ENCODE measurements at regions not wholly inside any gene's neighbourhood (a gene's known extent, or its start where the extent isn't known, plus 50 kb on each side); places are given as distances from the start of the nearest gene placed in this dataset.
"Not testable (repeated sequence)": the region's sequence is repeated elsewhere in the genome, so short reads cannot be mapped to it uniquely, and the experiment has no call there.

DNA sequence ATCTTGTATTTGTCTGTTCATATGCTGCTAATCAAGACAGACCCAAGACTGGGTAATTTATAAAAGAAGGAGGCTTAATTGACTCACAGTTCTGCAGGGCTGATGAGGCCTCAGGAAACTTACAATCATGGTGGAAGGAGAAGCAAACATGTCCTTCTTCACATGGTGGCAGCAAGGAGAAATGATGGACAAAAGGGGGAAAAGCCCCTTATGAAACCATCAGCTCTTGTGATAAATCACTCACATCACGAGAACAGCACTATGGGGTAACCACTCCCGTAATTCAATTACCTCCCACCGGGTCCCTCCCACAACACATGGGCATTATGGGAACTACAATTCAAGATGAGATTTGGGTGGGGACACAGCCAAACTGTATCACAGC lies 117.0 kb downstream of the TTC6 start:
- DNase-seq, result not testable (repeated sequence)

DNA sequence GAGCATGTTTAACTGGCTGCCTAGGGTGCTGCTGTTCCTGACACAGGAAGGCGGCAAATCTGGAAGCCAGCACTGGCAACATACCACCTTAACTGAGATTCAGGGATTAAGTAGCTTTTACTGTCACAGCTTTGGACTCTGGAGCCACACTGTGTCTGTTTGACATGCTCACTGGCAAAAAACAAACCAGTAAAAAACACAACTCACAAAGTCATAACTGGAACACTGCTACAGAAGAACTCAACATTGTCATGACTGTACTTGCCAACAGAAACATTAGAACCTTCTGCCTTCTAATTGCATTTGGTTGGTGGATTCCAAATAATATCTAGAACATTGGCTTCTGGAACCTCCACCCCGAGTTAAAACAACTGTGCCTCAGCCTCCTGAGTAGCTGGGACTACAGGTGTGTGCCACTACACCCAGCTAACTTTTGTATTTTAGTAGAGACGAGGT lies 117.6 kb downstream of the TTC6 start:
- no peak for DNase-seq

DNA sequence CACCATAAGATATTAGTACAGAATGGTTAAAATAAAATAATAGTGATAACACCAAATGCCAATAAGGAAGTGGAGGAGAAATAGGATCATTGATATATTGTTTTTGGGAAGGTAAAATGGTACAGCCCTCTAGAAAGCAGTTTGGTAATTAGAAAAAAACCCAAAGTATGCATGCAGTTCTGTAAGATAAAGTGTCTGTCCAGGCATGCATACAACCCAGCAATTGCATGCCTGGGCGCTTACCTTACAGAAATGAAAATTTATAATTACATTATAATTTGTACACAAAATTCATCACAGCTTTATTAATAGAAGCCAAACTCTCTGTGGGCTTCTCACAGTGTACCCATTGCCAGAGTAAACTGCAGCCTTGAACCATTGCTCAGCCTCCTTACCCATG lies 124.7 kb downstream of the TTC6 start:
- no peak for DNase-seq

DNA sequence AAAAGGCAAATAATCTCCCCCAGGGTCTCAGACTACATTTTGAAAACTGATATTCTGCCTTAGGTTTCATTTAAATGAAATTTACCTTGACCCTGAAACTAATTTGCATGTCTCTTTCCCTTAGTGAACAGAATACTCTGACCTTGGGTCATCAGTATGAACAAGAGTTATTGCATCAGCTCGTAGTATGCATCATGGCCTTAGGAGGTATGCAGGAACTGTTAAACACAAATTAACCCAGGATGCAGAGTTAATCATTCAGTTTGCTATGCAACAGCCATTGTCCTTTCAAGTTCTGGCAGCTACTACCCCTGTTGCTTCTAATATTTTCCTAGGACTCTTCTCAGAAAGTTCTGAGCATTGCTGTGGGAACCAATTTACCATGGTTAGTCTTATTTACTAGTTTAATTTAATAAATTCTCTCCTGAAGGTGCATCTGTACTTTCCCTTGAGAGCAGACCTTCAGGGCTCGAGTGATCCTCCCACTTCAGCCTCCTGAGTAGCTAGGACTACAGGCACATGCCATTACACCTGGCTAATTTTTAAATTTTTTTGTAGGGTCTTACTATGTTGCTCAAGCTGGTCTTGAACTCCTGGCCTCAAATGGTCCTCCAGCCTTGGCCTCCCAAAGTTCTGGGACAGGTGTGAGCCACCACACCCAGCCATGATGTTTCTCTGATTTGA lies 126.7 kb downstream of the TTC6 start:
- DNase-seq, result no peak

DNA sequence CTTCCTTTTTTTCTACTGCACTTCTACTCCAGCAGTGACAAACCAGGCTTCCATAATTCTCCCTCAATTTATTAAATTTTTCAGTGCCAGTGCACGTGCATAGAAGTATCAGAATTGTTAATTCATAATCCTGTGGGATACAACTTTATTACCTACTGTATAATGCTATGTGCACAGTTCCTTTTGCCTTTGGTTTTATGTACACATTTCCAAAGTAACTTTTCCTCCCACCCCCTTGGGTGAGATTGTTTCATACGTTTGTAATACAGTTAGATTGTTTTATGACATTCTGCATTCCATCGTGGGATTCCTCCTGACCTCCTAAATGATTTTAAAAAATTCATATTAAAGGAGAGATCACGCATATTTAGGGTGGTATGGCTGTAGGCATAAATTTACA lies 128.1 kb downstream of the TTC6 start:
- no peak for DNase-seq

DNA sequence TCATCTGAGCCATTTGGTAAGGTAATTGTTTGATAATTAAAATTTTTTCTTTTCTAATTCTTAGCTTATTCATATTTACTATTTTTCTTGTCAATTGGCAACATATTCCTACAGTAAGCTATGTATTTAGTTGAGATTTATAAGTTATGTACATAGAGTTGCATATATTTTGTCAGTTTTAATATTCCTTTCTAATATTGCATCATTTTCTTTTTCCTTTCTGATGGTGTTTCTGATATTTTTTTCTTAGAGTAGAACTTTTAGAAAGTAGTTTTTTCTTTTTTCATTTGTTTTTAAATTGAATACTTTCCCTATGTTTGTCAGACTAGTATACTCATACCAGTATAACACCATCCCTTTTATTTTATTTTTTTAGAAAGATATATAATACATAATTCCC lies 131.3 kb downstream of the TTC6 start:
- no peak for DNase-seq

DNA sequence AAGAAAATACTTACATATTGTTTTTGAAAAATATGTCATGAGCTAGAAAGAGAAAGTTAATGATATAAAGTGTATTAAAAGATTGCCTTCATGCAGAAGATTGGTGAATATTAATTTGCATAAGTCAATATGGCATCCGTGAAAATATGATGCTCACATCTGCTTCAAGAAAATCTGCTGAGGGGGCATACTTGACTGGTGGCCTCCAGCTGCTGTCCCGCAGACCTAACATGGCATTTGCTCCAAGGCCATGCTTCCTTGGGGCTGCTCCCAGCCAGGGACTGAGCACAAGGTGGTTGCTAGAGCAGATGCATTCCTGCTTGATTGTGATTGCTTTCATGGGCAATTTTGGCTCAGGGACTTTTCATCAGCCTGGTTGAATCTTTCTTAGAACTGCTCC lies 133.8 kb downstream of the TTC6 start:
- DNase-seq, result no peak

DNA sequence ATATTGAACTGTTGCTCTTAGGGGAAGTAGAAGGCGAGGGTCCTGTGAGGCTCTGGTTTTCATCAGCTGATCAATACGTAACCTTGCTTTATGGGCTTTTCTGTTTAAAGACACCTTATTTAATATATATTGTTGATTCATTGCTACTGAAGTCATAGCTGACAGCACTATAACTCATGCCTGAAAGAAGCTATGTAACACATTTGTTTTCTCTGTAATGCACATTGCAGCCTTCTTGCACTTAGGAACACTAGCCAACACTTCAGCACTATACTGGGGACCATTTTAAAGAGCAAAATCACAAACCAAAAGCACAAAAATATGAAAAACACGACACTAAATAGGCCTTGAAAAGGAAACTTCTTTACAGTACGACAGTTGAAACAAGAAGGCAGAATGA lies 135.7 kb downstream of the TTC6 start:
- DNase-seq, result no peak

DNA sequence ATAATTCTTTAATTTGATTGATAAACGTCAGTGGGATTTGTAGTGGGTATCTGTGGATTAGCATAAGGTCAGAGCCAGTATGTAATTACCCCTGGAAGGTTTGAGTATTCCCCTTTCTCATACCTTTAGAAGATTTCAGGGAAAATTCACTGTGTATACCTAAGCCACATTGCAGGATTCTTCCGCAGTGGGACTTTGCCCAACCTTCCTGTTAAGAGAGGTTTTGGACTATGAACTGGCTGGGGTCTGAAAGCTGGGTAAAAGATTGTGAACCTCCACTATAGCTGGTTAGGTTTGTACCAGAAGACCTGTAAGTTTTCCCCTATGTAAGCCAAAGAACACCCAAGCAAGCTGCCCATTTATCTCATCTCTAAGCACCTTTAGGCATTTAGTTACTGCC lies 150.2 kb downstream of the TTC6 start:
- DNase-seq, result no peak

DNA sequence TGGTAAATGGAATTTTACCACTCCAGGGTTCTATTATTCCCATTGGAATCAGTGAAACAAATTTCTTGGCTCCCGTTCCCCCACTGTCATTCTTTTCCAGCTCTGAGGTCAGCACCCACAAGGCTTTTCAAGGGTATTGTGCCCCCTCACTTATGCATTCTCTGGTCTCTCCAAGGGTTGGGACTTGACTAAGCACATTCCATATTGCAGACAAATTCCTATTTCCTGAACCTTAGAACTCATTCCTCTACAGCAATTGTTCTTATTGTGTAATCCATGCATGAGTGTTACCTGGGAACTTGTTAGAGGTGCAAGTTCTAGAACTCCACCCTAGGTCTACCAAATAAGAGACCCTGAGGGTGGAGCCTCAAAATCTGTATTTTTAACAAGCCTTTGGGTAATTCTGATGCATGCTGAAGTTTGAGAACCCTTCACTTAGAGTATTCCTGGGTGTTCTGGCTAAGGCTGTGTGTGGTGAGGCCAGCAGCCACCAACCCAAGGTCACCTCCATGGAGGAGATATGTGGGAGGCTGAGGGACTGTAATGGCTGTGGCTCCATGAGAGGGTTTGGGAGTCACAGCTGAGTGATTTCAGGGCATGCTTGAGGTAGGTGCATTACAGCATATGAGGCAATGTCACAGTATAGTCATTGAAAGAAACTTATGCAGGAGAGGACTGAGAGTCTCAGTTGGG lies 150.9 kb downstream of the TTC6 start:
- no peak for DNase-seq

DNA sequence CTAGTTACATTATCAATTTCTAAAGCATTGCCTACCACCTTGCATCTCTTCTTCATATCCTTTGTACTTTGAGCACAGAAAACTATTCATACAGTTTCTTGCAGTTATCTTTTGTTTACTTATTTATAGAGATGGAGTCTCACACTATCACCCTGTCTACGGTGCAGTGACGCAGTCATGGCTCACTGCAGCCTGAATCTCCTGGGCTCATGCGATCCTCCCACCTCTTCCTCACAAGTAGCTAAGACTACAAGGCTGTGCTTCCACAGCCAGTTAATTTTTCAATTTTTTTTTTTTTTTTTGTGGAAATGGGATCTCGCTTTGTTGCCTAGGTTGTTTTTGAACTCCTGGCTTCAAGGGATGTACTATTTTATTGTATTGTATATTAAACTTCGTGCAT lies 158.0 kb downstream of the TTC6 start:
- no peak for DNase-seq

DNA sequence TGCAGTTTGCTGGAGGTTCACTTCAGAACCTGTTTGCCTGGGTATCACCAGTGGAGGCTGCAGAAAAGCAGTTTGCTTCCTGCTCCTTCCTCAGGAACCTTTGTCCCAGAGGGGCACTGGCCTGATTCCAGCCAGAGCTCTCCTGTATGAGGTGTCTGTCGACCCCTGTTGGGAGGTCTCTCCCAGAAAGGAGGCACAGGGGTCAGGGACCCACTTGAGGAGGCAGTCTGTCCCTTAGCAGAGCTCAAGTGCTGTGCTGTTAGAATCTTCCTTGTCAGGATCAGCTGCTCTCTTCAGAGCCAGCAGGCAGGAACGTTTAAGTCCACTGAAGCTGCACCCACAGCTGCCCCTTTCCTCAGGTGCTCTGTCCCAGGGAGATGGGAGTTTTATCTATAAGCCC lies 164.8 kb downstream of the TTC6 start:
- DNase-seq, result not testable (repeated sequence)

DNA sequence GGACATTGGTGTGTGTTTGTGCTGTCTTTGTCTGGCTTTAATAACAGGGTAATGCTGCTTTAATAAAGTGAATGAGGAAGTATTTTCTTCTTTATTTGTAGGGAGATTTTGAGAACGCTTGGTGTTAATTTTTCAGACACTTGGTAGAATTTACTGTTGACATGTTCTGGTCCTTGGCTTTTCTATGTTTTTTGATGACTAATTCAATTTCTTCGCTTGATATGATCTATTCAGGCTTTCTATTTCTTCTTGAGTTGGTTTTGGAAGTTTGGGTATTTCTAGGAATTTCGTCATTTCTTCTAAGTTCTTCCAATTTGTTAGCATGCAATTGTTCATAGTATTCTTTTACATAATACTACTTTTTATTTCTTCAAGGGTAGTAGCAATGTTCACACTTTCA lies 167.8 kb downstream of the TTC6 start:
- no peak for DNase-seq

DNA sequence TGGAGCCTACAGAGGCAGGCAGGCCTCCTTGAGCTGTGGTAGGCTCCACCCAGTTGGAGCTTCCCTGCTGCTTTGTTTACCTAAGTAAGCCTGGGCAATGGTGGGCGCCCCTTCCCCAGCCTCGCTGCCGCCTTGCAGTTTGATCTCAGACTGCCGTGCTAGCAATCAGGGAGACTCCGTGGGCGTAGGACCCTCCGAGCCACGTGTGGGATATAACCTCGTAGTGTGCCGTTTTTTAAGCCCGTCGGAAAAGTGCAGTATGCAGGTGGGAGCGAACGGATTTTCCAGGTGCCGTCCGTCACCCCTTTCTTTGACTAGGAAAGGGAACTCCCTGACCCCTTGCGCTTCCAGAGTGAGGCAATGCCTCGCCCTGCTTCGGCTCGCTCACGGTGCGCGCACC lies 176.9 kb downstream of the TTC6 start:
- DNase-seq, result not testable (repeated sequence)

DNA sequence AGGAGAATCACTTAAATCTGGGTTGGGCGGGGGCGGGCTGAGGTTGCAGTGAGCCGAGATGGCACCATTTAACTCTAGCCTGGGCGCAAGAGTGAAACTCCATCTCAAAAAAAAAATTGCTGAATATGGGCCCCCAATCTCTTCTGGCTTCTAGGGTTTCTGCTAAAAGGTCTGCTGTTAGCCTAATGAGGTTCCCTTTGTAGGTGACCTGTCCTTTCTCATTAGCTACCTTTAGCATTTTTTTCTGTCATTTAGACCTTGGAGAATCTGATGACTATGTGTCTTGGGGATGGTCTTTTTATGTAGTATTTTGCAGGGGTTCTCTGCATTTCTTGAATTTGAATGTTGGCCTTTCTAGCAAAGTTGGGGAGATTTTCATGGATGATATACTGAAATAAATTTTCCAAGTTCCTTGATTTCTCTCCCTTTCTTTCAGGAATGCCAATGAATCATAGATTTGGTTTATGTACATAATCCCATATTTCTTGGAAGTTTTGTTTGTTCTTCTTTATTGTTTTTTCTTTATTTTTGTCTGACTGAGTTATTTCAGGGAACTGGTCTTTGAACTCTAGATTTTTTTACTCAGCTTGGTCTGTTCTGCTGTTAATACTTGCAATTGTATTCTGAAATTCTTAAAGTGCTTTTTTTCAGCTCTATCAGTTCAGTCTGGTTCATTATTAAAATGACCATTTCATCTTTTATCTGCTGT lies 181.5 kb downstream of the TTC6 start:
- no peak for DNase-seq

DNA sequence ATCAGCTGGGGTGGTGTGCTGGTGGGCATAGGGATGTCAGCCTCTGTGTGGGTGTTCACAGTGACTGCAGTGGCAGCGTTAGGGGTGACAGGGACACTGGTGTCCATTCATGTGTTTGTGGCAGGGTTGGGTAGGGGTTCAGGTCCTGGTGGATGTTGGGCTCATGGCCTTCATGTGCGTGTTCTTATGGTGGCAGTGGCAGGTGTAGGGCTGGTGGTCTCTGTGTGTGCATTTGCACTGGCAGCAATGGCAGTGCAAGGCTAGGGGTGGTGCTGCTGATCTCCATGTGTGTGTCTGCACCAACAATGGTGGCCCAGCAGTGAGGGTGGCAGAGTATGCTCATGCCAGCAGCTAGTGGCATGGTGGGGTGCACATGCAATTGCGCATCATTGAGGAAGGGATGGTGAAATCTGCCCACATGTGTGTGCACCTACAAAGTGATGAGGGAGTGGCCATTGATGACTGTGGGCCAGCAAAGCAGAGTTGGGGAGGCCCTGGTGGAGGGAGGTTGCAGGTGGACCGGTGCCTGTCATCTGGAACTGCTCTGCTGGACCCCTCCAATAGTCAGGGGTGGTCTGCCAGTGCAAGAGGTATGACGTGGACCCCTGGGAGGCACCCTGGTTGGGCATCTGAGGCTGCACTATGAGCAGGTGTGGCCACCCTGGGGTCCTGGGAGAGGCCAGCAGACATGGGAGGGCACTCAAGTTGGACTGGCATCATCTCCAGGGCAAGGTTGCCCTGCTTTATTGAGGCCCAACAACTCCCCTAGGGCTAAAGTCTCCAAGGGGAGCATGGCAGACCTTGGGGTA lies 182.9 kb downstream of the TTC6 start:
- DNase-seq, result no peak

DNA sequence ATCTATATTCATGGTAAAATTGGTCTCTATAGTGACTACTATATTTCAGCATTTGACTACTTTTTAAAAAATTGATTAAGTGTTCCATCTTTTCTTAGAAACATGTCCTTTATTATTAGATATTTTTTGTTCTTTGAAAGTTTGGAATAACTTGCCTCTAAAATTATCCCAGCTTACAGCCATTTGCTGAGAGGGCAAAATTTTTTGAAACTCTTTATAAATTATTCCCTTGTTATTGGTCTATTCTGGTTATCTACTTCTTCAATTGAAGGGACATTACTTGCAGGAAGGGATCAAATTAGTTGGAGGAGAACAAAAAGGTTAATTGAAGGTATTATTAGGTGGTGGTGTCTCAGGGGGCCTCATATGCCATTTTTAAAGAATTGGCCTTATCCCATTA lies 184.1 kb downstream of the TTC6 start:
- DNase-seq, result no peak

DNA sequence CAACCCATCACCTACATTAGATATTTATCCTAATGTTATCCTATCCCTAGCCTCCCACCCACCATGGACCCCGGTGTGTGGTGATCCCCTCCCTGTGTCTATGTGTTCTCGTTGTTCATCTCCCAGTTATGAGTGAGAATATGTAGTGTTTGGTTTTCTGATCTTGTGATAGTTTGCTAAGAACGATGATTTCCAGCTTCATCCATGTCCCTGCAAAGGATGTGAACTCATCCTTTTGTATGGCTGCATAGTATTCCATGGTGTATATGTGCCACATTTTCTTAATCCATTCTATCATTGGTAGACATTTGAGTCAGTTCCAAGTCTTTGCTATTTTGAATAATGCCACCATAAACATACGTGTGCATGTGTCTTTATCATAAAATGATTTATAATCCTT lies 185.3 kb downstream of the TTC6 start:
- not testable (repeated sequence) for DNase-seq

DNA sequence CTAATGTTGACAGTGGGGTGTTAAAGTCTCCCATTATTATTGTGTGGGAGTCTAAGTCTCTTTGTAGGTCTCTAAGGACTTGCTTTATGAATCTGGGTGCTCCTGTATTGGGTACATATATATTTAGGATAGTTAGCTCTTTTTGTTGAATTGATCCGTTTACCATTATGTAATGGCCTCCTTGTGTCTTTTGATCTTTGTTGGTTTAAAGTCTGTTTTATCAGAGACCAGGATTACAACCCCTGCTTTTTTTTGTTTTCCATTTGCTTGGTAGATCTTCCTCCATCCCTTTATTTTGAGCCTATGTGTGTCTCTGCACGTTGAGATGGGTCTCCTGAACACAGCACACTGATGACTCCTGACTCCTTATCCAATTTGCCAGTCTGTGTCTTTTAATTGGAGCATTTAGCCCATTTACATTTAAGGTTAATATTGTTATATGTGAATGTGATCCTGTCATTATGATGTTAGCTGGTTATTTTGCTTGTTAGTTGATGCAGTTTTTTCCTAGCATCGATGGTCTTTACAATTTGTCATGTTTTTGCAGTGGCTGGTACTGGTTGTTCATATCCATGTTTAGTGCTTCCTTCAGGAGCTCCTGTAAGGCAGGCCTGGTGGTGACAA lies 188.9 kb downstream of the TTC6 start:
- not testable (repeated sequence) for DNase-seq

DNA sequence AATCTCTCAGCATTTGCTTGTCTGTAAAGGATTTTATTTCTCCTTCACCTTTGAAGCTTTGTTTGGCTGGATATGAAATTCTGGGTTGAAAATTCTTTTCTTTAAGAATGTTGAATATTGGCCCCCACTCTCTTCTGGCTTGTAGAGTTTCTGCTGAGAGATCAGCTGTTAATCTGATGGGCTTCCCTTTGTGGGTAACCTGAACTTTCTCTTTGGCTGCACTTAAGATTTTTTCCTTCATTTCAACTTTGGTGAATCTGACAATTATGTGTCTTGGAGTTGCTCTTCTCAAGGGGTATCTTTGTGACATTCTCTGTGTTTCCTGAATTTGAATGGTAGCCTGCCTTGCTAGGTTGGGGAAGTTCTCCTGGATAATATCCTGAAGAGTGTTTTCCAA lies 189.4 kb downstream of the TTC6 start:
- DNase-seq, result not testable (repeated sequence)

DNA sequence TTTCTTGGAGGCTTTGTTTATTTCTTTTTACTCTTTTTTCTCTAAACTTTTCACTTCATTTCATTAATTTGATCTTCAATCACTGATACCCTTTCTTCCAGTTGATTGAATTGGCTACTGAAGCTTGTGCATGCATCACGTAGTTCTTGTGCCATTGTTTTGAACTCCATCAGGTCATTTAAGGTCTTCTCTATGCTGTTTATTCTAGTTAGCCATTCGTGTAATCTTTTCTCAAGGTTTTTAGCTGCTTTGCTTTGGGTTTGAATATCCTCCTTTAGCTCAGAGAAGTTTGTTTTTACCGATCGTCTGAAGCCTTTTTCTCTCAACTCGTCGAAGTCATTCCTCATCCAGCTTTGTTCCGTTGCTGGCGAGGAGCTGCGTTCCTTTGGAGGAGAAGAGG lies 189.9 kb downstream of the TTC6 start:
- not testable (repeated sequence) for DNase-seq

DNA sequence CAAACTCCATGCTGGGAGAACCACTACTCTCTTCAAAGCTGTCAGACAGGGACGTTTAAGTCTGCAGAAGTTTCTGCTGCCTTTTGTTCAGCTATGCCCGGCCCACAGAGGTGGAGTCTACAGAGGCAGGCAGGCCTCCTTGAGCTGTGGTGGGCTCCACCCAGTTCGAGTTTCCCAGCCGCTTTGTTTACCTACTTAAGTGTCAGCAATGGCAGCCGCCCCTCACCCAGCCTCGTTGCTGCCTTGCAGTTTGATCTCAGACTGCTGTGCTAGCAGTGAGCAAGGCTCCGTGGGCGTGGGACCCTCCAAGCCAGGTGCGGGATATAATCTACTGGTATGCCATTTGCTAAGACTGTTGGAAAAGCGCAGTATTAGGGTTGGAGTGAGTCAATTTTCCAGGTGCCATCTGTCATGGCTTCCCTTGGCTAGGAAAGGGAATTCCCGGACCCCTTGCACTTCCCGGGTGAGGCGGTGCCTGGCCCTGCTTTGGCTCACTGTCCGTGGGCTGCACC lies 190.7 kb downstream of the TTC6 start:
- DNase-seq, result not testable (repeated sequence)

All from retina (tissue), 1 donor.